AG20443 (cell line): ENCODE measurements at regions not wholly inside any gene's neighbourhood (a gene's known extent, or its start where the extent isn't known, plus 50 kb on each side); places are given as distances from the start of the nearest gene placed in this dataset.

ENCODE experiments used
- DNase-seq: peaks from one replicate; pipeline ENCODE4 v3.0.0; 2012; ENCODE audit warnings: low spot score, mixed read lengths

GRCh38 chr11:112539741-112540140 is 279.1 kb upstream of the PLET1 start:
- no peak for DNase-seq

- DNase-seq, result no peak
These were observed 279.6 kb upstream of the PLET1 start for GRCh38 chr11:112540261-112540660.

GRCh38 chr11:112541140-112542046 is 280.7 kb upstream of the PLET1 start:
- no peak for DNase-seq

GRCh38 chr11:112542479-112542878 is 281.8 kb upstream of the PLET1 start:
- no peak for DNase-seq

DNA sequence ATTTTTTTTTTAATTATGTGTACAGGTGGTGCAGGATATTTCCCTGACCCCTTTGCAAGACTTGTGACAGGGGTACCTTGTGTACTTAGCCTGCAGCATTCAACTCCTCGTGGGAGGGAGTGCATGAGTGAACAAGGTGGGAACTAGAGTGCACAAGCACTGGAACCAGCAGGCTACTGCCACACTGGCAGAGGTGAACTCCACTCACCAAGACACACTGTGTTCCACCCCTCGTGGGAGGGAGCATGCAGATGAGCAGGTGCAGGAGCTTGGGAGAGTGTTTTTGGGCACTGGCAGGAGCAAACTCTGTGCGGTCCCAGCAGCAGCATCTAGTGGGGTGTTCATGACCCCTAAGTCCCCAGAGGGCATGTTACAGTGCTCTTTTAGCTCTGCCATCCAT is 282.7 kb upstream of the PLET1 start:
- no peak for DNase-seq

DNA sequence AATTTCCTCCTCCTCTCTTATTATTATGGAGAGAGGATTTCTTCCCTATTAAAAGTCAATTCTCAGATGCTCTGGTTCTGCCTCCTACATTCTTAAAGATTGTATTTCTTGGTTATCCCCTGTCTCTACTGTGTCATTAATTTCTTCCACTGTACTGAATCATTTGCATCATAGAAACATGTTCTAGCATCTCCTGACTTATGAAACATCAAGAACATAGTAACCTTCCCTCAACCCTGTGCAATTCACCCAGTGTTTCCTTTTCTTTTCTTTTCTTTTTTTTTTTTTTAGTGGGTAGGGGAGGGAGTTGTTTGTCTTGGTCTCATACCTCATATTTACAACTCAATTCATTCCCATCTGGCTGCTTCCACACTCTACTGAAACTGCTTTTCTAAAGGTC is 288.0 kb upstream of the PLET1 start:
- no peak for DNase-seq

DNA sequence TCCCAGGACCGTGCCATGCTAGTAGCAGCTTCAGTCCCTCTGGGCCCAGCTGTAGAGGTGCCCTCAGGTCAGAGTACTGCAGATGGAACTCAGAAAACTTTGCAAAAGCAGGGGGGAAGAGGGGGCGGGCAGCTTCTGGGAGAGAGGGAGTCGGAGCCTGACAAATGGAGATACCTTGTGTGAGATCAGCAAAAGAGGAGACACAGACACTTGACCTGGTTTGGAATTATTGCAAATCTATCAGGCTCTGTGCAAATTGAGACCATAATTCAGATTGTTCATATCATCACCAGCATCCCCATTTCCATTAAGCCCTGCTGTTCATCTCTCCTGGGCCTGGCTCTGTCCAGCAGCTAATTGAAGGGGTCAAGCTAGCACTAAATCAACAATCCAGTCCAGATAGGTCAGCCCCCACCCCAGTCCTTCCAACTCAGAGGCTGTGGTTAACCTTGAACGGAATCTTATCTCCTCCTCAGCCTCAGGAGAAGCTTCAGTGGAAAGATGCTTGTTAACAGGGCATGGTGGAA is 292.6 kb upstream of the PLET1 start:
- DNase-seq, result no peak

DNA sequence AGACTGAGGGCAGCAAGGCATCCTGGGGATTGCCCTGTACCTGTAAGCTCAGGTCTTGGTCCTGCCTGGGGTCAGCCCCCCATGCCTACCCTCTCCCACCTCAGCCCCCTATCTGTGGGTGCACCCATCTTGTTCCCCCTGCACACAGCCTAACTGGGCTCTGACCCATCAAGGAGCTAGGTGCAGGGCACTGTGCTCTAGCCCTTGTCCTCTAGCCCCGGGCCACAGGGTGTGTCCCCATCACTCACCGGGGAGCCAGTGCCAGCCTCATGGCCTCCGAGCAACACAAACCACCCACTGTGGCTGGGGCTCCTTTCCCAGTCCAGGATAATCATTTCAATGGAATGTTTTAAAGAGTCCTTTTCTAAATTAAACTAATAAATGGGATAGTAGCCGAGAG is 293.9 kb upstream of the PLET1 start:
- DNase-seq, result peak; percentile 52

DNA sequence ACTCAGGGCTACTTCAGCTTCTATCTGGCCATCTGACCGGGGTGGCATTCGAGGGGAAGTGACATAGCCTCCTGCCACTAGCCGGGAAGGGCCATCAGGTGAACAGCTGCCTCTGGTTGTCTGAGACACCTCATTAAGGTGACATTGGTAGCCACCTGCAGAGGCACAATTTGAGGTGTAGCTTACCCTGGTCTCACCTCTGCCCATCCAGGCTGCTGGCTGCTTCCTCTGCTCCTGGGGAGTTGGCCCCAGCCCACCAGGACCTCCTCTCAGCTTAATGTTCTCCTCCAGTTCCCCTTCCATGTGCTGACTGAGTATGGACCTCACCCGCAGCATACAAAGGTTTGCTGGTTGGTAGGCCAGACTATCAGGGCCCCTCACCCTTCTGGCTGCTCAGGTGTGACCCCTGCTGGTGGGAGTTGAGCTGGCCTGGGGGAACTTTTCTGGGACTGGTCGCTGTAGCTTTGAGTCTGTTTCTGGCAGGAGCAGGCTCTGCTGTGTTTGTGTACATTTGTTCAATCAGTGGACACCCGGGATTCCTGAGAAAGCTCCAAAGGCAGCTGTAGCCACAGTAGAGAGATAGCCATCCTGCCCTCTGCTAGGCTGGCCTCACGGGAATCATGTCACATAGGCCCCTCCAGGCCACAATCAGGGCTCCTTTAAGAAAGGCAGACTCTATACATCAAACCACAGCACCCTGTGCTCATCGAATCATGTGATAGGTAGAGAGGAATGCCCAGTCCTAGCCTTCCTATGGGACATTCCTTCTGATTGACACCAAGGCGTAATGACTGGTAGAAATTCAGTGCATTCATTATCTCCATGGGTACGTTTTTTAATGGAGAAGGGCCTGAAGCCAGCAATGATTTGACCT is 295.1 kb upstream of the PLET1 start:
- DNase-seq, result peak; percentile 54

DNA sequence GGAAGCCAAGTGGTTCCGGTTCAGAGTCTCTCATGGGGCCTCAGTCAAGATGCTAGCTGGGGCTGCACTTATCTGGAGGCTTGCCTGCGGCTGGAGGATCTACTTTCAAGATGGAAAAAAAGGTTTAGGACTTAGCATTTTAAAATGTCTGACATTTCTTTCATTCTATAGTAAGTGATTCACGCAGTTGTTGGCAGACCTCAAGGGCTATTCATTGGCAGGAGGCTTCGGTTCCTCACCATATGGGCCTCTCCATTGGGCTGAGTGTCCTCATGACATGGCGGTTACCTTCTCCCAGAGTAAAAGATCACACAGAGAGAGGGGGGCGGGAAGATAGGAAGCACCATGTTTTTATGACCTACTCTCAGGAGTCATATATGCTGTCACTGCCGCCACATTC is 298.0 kb upstream of the PLET1 start:
- DNase-seq, result no peak

DNA sequence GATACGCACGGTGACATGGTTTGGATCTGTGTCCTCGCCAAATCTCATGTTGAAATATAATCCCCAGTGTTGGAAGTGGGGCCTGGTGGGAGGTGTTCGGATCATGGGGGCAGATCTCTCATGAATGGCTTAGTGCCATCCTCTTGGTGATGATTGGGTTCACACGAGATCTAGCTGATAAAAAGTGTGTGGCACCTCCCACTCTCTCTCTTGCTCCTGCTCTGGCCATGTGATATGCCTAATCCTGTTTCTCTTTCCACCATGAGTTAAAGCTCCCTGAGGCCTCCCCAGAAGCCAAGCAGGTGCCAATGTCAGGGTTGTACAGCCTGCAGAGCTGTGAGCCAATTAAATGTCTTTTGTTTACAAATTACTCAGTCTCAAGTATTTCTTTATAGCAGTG is 303.1 kb upstream of the PLET1 start:
- no peak for DNase-seq

- peak; percentile 47 for DNase-seq
These were observed 303.7 kb upstream of the PLET1 start for GRCh38 chr11:112564228-112564955.

DNA sequence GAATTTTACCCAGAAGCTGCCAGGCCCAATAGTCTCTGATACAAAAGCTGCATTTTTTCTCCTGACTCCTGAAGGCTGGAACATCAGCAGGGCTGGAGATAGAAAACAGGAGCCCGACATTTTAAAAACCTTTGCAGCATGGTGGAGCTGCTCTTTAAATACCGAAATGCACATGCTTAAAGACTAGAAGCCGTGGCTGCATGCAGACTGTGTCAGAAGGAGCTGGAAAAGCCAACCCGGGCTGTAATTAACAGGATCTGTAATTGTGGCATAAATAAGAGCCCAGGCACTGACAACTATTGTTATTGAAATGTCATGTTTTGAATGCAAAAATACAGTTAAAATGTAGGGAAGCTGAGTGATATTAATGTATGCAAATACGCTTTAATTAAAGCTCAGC is 304.9 kb upstream of the PLET1 start:
- no peak for DNase-seq

GRCh38 chr11:112566124-112566523 is 305.5 kb upstream of the PLET1 start:
- no peak for DNase-seq

- DNase-seq, result no peak
These were observed 309.7 kb upstream of the PLET1 start for GRCh38 chr11:112570333-112570732.

GRCh38 chr11:112579282-112579681 is 318.6 kb upstream of the PLET1 start:
- no peak for DNase-seq

GRCh38 chr11:112580864-112581263 is 320.2 kb upstream of the PLET1 start:
- DNase-seq, result no peak

GRCh38 chr11:112581747-112582146 is 321.1 kb upstream of the PLET1 start:
- no peak for DNase-seq

DNA sequence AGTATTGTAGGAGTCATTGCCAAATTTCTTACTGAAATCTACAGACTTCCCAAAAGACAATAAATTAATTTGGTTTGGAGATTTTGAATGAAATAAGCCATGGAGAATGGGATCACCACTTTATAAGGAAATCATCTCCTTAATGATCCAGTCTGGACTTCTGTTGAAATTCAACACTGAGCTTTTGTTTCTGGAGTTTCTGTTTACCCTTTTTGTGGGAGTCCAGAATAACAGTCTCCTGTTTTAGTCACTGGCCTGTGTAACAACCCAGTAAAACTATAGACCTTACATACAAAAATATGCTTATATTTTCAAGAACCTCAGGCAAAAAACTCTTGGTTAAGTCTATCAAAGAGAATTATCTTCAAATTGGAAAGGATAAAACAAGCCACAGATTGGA is 321.7 kb upstream of the PLET1 start:
- DNase-seq, result no peak

DNA sequence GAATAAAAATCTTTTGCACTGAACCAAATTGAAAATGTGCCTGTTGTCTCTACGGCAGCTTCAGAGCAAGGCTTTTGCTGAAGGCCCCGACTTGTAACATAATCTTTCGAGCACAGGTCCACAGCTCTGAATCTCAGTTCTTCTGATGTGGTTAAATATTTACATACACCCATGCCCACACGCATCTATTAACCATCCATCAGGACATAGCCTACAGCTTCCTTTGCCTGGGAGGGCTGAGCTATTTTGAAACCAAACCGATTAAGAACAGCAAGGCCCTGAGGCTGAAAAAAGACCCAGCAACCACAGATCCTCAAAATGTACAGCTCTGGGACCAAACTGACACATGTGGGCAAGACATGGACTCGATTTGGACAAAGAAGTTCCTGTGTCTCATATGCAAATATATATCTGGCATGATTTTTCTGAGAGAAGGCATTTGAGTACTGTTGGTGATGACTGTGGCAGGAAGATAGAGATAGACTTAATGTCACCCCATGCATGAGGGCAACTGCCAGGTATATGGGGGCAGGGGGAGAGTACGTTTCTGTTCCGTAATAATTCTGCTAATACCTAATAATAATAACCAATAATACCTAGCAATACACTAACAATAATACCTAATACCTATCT is 322.7 kb upstream of the PLET1 start:
- DNase-seq, result no peak

GRCh38 chr11:112584672-112585071 is 324.0 kb upstream of the PLET1 start:
- no peak for DNase-seq

GRCh38 chr11:112587664-112588063 is 327.0 kb upstream of the PLET1 start:
- no peak for DNase-seq
